Upper lobe of left lung (tissue), 6 donors: ENCODE measurements at regions not wholly inside any gene's neighbourhood (a gene's known extent, or its start where the extent isn't known, plus 50 kb on each side); places are given as distances from the start of the nearest gene placed in this dataset.
A peak's percentile ranks its signal among the peaks of the same experiment; 100 is the strongest.
"Not testable (repeated sequence)": the region's sequence is repeated elsewhere in the genome, so short reads cannot be mapped to it uniquely, and the experiment has no call there.

Experiments used
- ATAC-seq, 2 donors: fragments of 200-7000 bp; cut with Tn5 transposase; one replicate each; pipeline ENCODE4 v1.9.1; 2022; ENCODE audit warnings: mild to moderate bottlenecking in 2 of 2, moderate library complexity in 2 of 2; ENCODE audit not compliant: low FRiP score in 2 of 2
- DNase-seq, 2 donors: peaks; one replicate each; pipeline ENCODE4 v3.0.0-alpha.2; 2019 to 2020
- H3K27ac ChIP-seq, 4 donors: fragments of 200-600 bp; sonication (generic); one replicate each; pipeline ENCODE4 v1.5.1; 2016 to 2019
- H3K27me3 ChIP-seq, 4 donors: fragments of 200-600 bp; sonication (generic); one replicate each; pipeline ENCODE4 v1.5.1; 2017 to 2019
- H3K36me3 ChIP-seq, 4 donors: fragments of 200-600 bp; sonication (generic); one replicate each; pipeline ENCODE4 v1.5.1; 2016 to 2019
- H3K4me1 ChIP-seq, 4 donors: fragments of 200-600 bp; sonication (generic); one replicate each; pipeline ENCODE4 v1.5.1; 2018 to 2019
- H3K4me3 ChIP-seq, 4 donors: fragments of 200-600 bp; sonication (generic); one replicate each; pipeline ENCODE4 v1.5.1; 2017 to 2019; ENCODE audit warnings: mild to moderate bottlenecking in 2 of 4, moderate library complexity in 1 of 4
- H3K9me3 ChIP-seq, 4 donors: fragments of 200-600 bp; sonication (generic); one replicate each; pipeline ENCODE4 v1.5.1; 2018 to 2019
- CTCF ChIP-seq, 6 experiments: fragments of 450-650 bp in 4 of 6; fragments of 200-600 bp in 2 of 6; sonication (generic) in 2 of 6; IDR thresholded peaks; one replicate each; pipeline ENCODE4 v1.5.1; 2016 to 2019; ENCODE audit warnings: antibody characterized with exemption in 6 of 6
- EP300 ChIP-seq, 4 donors: sonication (generic); formaldehyde crosslinking; IDR thresholded peaks; one replicate each; pipeline ENCODE4 v1.5.1; 2017; ENCODE audit warnings: antibody characterized with exemption in 4 of 4, control low read depth in 2 of 4
- POLR2A ChIP-seq, 4 donors: fragments of 450-650 bp; IDR thresholded peaks; one replicate each; pipeline ENCODE4 v1.5.1; 2016 to 2017; ENCODE audit warnings: antibody characterized with exemption in 4 of 4, mild to moderate bottlenecking in 2 of 4
- POLR2AphosphoS5 ChIP-seq, 2 donors: sonication (generic); formaldehyde crosslinking; IDR thresholded peaks; one replicate each; pipeline ENCODE4 v1.5.1; 2017; ENCODE audit warnings: antibody characterized with exemption in 2 of 2
- WGBS, 2 donors: methylation state at CpG; one replicate each; pipeline ENCODE4 v1.1.5; 2017 to 2018; 5-methylcytosine and 5-hydroxymethylcytosine counted together
- donor health status: DM: no; HTN: no; CAD: no; lungs with moderate emphysema.
- donor health status: DM: no; HTN: yes; CAD: no; lungs with severe emphysema.

- Histone ChIP-seq H3K9me3 (peaks cover 0 to 17% (median 4%) of the 10 kb centered on the region in 4 donors), H3K4me3 (no peak overlapping the region), H3K27ac (no peak overlapping the region), H3K4me1 (no peaks in the 10 kb centered on the region), H3K36me3 (no peaks in the 10 kb centered on the region), H3K27me3 (no peaks in the 10 kb centered on the region)
- WGBS, 2 donors: 27 to 62% methylated on average over 2 of the region's 2 CpGs
- no peak for TF ChIP-seq POLR2A (IDR thresholded peaks at IDR 0.05)
- TF ChIP-seq EP300 (IDR thresholded peaks at IDR 0.05): no peak
- TF ChIP-seq POLR2AphosphoS5 (IDR thresholded peaks at IDR 0.05): no peak
- TF ChIP-seq CTCF (IDR thresholded peaks at IDR 0.05): no peak
- ATAC-seq (no peak), DNase-seq (no peak)
Observed at GRCh38 chr7:63065684-63066083, 933.0 kb upstream of the ZNF722 start.

DNA sequence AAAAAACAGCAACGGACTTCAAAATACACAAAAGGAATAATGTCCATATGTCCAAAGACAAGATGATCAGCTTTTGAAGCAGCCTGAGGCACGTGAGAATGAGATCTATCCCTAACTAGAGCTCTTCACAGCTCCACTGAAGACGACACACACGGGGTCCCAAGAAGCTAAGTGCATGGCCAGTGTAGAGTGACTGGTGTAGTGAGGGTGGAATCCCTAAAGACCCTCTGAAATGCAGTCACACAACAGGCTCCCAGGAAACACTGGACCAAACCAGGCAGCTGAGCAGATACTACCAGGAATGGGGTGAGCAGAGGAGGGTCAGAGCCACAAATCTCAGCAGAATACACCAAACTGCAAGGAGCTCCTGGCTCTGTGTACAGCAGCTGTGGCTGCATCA, 932.4 kb upstream of the ZNF722 start:
- not testable (repeated sequence) for H3K4me1 ChIP-seq, H3K27me3 ChIP-seq
- WGBS, 2 donors: 51 to 71% methylated on average over 4 of the region's 4 CpGs

GRCh38 chr7:63067897-63068585, 930.6 kb upstream of the ZNF722 start:
- 43 to 47% methylated on average over 24 to 34 of the region's 42 CpGs for WGBS, 2 donors
- Histone ChIP-seq H3K9me3 (peaks cover 0 to 36% (median 7%) of the 10 kb centered on the region in 4 donors), H3K27me3 (no peaks in the 10 kb centered on the region), H3K4me1 (no peaks in the 10 kb centered on the region), H3K4me3 (no peak overlapping the region), H3K27ac (no peak overlapping the region), H3K36me3 (no peaks in the 10 kb centered on the region)
- DNase-seq (peak; percentile 28 to 80), ATAC-seq (peak; percentile 48 to 60)
- no peak for TF ChIP-seq CTCF (IDR thresholded peaks at IDR 0.05)
- TF ChIP-seq POLR2A (IDR thresholded peaks at IDR 0.05): no peak
- no peak for TF ChIP-seq EP300 (IDR thresholded peaks at IDR 0.05)
- no peak for TF ChIP-seq POLR2AphosphoS5 (IDR thresholded peaks at IDR 0.05)

More for the DNA sequence above, 932.4 kb upstream of the ZNF722 start:
- H3K36me3 ChIP-seq, H3K27ac ChIP-seq, ATAC-seq, DNase-seq, H3K4me3 ChIP-seq: not testable (repeated sequence)
- peaks cover 0 to 19% (median 4%) of the 10 kb centered on the region in 4 donors for H3K9me3 ChIP-seq

DNA sequence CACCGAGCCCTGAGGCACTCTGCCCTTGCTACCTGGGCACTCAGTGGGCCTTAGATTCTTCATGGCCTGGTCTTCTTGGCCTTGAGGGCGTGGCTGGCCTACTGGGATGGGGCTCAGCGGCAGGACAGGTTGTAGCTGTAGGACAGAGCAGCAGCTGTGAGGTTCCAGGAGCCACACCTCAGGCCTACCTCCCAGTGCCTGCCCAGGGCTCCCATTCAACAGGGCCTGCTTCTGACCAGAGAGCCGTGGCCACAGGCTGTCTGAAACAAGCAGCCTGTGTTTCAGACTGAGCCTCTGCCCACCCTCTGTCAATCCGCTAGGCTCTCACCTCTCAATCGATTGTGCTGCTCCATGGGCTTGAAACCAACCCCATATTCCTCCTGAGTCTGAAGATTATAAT, 928.0 kb upstream of the ZNF722 start:
- TF ChIP-seq POLR2A (IDR thresholded peaks at IDR 0.05): no peak
- WGBS, 2 donors: 62 to 73% methylated on average over 3 to 6 of the region's 6 CpGs
- ATAC-seq: no peak
- Histone ChIP-seq H3K36me3 (no peaks in the 10 kb centered on the region), H3K27me3 (no peaks in the 10 kb centered on the region), H3K27ac (no peak overlapping the region), H3K4me3 (no peak overlapping the region), H3K4me1 (no peaks in the 10 kb centered on the region), H3K9me3 (peaks cover 0 to 46% (median 8%) of the 10 kb centered on the region in 4 donors)
- DNase-seq: no peak

DNA sequence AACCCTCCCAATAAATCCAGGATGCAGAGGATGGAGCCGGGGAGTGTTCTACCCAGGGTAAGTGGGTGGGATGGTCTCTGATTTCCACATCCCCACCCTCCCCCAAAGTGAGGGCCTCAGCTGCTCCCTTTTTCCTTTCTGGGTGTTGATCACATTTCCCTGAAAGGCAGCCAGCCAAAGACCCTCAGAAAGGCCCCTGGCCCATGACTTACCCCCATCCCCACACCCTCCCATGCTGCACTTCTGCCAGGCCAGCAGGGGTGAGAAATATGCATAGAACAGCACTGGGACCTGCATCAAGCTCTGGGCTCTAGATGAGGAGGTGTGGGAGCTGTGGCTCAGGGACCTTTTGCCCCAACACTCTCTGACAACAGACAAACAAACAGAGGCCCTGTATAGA, 927.3 kb upstream of the ZNF722 start:
- peaks cover 0 to 53% (median 8%) of the 10 kb centered on the region in 4 donors for H3K9me3 ChIP-seq
- 0% methylated on average over 1 of the region's 1 CpG for WGBS, 2 donors
- no peaks in the 10 kb centered on the region for H3K27me3 ChIP-seq
- no peak for TF ChIP-seq POLR2AphosphoS5 (IDR thresholded peaks at IDR 0.05)
- TF ChIP-seq POLR2A (IDR thresholded peaks at IDR 0.05): no peak
- no peak for TF ChIP-seq EP300 (IDR thresholded peaks at IDR 0.05)
- TF ChIP-seq CTCF (IDR thresholded peaks at IDR 0.05): no peak
- no peak overlapping the region for H3K4me3 ChIP-seq
- no peak for DNase-seq
- H3K36me3 ChIP-seq: no peaks in the 10 kb centered on the region
- H3K4me1 ChIP-seq: no peaks in the 10 kb centered on the region
- H3K27ac ChIP-seq: no peak overlapping the region
- ATAC-seq: no peak

- Histone ChIP-seq H3K27me3 (no peaks in the 10 kb centered on the region), H3K4me3 (no peak overlapping the region), H3K4me1 (no peaks in the 10 kb centered on the region), H3K27ac (no peak overlapping the region), H3K36me3 (no peaks in the 10 kb centered on the region), H3K9me3 (peaks cover 0 to 53% (median 8%) of the 10 kb centered on the region in 4 donors)
- 0 to 62% methylated on average over 1 to 5 of the region's 5 CpGs for WGBS, 2 donors
- no peak for DNase-seq
- ATAC-seq: no peak
- TF ChIP-seq EP300 (IDR thresholded peaks at IDR 0.05): no peak
- no peak for TF ChIP-seq POLR2AphosphoS5 (IDR thresholded peaks at IDR 0.05)
Observed at GRCh38 chr7:63071920-63072319, 926.7 kb upstream of the ZNF722 start.
